ENCODE measurements at regions not wholly inside any gene's neighbourhood (a gene's known extent, or its start where the extent isn't known, plus 50 kb on each side); places are given as distances from the start of the nearest gene placed in this dataset.

- peaks cover 0 to 8% (median 1%) of the 10 kb centered on the region in 5 donors for H3K4me1 ChIP-seq (ENCODE audit: control insufficient read depth in 5 of 5, insufficient read depth in 5 of 5, low read length in 5 of 5)
- 87 to 93% methylated on average over 2 of the region's 2 CpGs for WGBS, 2 donors
- H3K36me3 ChIP-seq (ENCODE audit: control insufficient read depth in 4 of 4, insufficient read depth in 4 of 4, low read length in 4 of 4), result peaks cover 7 to 22% (median 13%) of the 10 kb centered on the region in 4 donors
- ATAC-seq (ENCODE audit: insufficient read depth, low FRiP score) (no peak), DNase-seq (peak in 1 of 3 donors; percentile 4)
- no peak overlapping the region for H3K27ac ChIP-seq (ENCODE audit: low read depth in 1 of 2, low read length in 1 of 2)
- H3K27me3 ChIP-seq (ENCODE audit: control insufficient read depth in 3 of 3, insufficient read depth in 3 of 3, low read length in 2 of 3), result no peaks in the 10 kb centered on the region
- TF ChIP-seq, protein P1, sequence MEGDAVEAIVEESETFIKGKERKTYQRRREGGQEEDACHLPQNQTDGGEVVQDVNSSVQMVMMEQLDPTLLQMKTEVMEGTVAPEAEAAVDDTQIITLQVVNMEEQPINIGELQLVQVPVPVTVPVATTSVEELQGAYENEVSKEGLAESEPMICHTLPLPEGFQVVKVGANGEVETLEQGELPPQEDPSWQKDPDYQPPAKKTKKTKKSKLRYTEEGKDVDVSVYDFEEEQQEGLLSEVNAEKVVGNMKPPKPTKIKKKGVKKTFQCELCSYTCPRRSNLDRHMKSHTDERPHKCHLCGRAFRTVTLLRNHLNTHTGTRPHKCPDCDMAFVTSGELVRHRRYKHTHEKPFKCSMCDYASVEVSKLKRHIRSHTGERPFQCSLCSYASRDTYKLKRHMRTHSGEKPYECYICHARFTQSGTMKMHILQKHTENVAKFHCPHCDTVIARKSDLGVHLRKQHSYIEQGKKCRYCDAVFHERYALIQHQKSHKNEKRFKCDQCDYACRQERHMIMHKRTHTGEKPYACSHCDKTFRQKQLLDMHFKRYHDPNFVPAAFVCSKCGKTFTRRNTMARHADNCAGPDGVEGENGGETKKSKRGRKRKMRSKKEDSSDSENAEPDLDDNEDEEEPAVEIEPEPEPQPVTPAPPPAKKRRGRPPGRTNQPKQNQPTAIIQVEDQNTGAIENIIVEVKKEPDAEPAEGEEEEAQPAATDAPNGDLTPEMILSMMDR (IDR thresholded peaks at IDR 0.05; ENCODE audit: control extremely low read depth, extremely low read depth), result no peak
- H3K4me3 ChIP-seq, result no peak overlapping the region
- no peaks in the 10 kb centered on the region for H3K9me3 ChIP-seq (ENCODE audit: control insufficient read depth in 4 of 4, insufficient read depth in 3 of 4, low read length in 3 of 4)
- H3K9ac ChIP-seq (ENCODE audit: insufficient read depth in 1 of 2, low read length in 2 of 2), result no peak overlapping the region
Observed at GRCh38 chr20:3349786-3350185, 57.7 kb downstream of the DNAAF9 start.

DNA sequence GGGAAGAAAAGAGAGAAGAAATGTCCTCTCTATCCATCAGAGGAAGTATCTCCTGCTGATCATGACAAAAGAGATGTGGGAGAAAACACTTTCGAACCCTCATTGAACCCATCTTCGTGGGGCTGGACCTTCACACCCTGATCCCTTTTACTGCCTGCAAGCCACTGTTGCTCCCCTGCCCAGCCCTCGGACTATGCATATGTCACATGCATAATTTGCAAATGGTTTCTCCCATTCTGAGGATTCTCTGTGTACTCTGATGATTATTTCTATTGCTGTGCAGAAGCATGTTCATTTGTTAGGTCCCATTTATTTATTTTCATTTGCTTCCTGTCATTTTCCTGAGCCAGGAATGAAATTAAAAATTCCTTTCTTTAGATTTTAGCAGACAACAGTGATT lies 64.7 kb downstream of the DNAAF9 start:
- no peak for DNase-seq
- WGBS, 2 donors, result 95 to 99% methylated on average over 3 of the region's 3 CpGs
- TF ChIP-seq, protein P1 (IDR thresholded peaks at IDR 0.05; ENCODE audit: control extremely low read depth, extremely low read depth), result no peak
- ATAC-seq (ENCODE audit: insufficient read depth, low FRiP score), result no peak
- no peaks in the 10 kb centered on the region for H3K27me3 ChIP-seq (ENCODE audit: control insufficient read depth in 3 of 3, insufficient read depth in 3 of 3, low read length in 2 of 3)
- H3K27ac ChIP-seq (ENCODE audit: low read depth in 1 of 2, low read length in 1 of 2), result no peak overlapping the region
- H3K36me3 ChIP-seq (ENCODE audit: control insufficient read depth in 4 of 4, insufficient read depth in 4 of 4, low read length in 4 of 4), result peaks cover 7 to 29% (median 18%) of the 10 kb centered on the region in 4 donors
- no peaks in the 10 kb centered on the region for H3K9me3 ChIP-seq (ENCODE audit: control insufficient read depth in 4 of 4, insufficient read depth in 3 of 4, low read length in 3 of 4)
- no peak overlapping the region for H3K9ac ChIP-seq (ENCODE audit: insufficient read depth in 1 of 2, low read length in 2 of 2)
- H3K4me1 ChIP-seq (ENCODE audit: control insufficient read depth in 5 of 5, insufficient read depth in 5 of 5, low read length in 5 of 5), result peaks cover 0 to 8% (median 0%) of the 10 kb centered on the region in 5 donors
- H3K4me3 ChIP-seq, result no peak overlapping the region

GRCh38 chr20:3340443-3340842 lies 67.0 kb downstream of the DNAAF9 start:
- Histone ChIP-seq H3K9ac (ENCODE audit: insufficient read depth in 1 of 2, low read length in 2 of 2) (no peak overlapping the region), H3K27me3 (ENCODE audit: control insufficient read depth in 3 of 3, insufficient read depth in 3 of 3, low read length in 2 of 3) (no peaks in the 10 kb centered on the region), H3K4me1 (ENCODE audit: control insufficient read depth in 5 of 5, insufficient read depth in 5 of 5, low read length in 5 of 5) (peaks cover 0 to 8% (median 0%) of the 10 kb centered on the region in 5 donors), H3K9me3 (ENCODE audit: control insufficient read depth in 4 of 4, insufficient read depth in 3 of 4, low read length in 3 of 4) (no peaks in the 10 kb centered on the region), H3K36me3 (ENCODE audit: control insufficient read depth in 4 of 4, insufficient read depth in 4 of 4, low read length in 4 of 4) (peaks cover 4 to 31% (median 15%) of the 10 kb centered on the region in 4 donors), H3K4me3 (no peak overlapping the region), H3K27ac (ENCODE audit: low read depth in 1 of 2, low read length in 1 of 2) (peak overlapping the region; percentile 4 to 80)
- ATAC-seq (ENCODE audit: insufficient read depth, low FRiP score), result peak; percentile 27
- TF ChIP-seq, protein P1 (IDR thresholded peaks at IDR 0.05; ENCODE audit: control extremely low read depth, extremely low read depth), result no peak
- 40 to 50% methylated on average over 9 of the region's 9 CpGs for WGBS, 2 donors
- DNase-seq, result peak in 2 of 3 donors; percentile 19 to 43

GRCh38 chr20:3339571-3339970 lies 67.9 kb downstream of the DNAAF9 start:
- Histone ChIP-seq H3K27ac (ENCODE audit: low read depth in 1 of 2, low read length in 1 of 2) (peak overlapping the region in 1 of 2 donors; percentile 40), H3K9ac (ENCODE audit: insufficient read depth in 1 of 2, low read length in 2 of 2) (no peak overlapping the region), H3K4me3 (no peak overlapping the region), H3K36me3 (ENCODE audit: control insufficient read depth in 4 of 4, insufficient read depth in 4 of 4, low read length in 4 of 4) (peaks cover 5 to 36% (median 17%) of the 10 kb centered on the region in 4 donors), H3K9me3 (ENCODE audit: control insufficient read depth in 4 of 4, insufficient read depth in 3 of 4, low read length in 3 of 4) (no peaks in the 10 kb centered on the region), H3K4me1 (ENCODE audit: control insufficient read depth in 5 of 5, insufficient read depth in 5 of 5, low read length in 5 of 5) (peaks cover 0 to 8% (median 0%) of the 10 kb centered on the region in 5 donors), H3K27me3 (ENCODE audit: control insufficient read depth in 3 of 3, insufficient read depth in 3 of 3, low read length in 2 of 3) (no peaks in the 10 kb centered on the region)
- DNase-seq, result no peak
- TF ChIP-seq, protein P1 (IDR thresholded peaks at IDR 0.05; ENCODE audit: control extremely low read depth, extremely low read depth), result no peak
- WGBS, 2 donors, result 100% methylated on average over 1 of the region's 1 CpG
- no peak for ATAC-seq (ENCODE audit: insufficient read depth, low FRiP score)

Measured in lung (tissue), 11 donors.